ENCODE measurements at regions not wholly inside any gene's neighbourhood (a gene's known extent, or its start where the extent isn't known, plus 50 kb on each side); places are given as distances from the start of the nearest gene placed in this dataset.

DNA sequence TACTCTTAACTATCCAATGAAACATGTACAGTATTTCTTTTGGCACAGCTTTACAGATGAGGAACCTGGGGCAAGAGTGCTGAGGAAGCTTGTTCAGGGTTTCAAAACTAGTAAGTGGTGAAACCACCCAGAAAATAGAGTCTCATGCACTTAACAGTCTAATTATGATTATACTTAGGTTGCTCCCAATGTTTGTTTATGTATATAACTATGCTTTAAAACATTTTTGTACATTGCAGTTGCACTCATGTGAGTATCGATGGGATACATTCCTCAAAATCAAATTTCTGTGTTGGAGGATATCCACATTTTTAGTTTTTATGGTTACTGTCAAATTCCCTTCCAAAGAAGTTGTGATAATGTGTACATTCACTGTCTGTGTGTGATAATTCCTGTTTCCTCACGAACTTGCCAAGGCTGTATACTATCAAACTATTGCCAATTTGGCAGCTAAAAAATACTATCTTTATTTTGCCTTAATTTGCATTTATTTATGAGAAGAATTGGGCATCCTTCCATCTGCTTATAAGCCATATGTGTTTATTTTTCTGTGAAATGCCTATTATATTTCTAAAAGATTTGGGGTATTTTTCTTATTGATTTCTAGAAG lies 143.9 kb upstream of the SSTR1 start:
- DNase-seq (ENCODE audit: low spot score) = no peak

DNA sequence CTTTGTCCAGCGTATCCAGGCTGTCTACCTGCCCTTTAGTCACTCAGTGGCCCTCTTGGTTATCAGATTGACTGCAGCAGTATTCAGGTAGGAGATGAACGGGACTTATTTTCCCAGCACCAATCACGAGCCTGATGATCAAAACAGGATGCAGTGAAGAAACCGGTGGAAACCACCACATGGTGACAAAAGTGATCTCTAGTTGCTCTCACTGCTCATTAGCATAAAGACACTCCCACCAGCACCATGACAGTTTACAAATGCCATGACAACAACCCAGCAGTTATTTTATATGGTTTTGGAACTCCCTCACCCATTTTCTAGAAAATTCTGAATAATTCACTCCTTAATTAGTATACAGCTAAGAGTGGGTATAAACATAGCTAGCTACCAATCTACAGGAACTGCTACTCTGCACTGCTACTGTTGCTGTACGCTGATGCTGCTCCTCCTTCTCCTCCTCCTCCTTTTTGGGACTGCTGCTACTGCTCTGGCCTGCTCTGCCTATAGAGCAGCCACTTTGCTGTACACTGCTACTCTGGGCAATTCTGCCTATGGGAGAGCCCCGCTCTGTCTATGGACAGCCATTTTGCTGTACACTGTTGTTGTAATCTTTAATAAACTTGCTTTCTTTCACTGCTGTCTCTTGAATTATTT lies 142.5 kb upstream of the SSTR1 start:
- DNase-seq (ENCODE audit: low spot score) = no peak

DNA sequence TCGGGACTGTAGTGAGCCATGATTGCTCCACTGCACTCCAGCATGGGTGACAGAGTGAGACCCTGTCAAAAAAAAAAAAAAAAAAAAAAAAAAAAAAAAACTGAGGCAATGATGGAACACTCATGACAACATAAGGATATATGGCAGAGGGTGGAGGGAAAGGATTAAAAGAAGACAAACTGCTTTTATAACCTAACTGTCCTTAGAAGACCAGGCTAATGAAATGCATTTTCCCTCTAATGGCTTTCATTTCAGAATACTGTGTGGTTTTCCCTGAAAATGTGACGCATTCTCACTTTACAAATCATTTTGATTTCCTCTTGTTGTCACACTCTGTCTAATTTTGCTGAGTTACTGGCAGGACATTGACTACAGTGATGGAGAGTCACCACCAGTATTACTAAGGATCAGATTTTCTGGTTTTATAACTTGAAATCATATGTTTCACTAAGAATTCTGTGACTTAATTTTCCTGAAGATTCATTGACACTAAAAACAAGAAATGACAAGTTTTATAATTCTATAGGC lies 137.6 kb upstream of the SSTR1 start:
- no peak for DNase-seq (ENCODE audit: low spot score)

DNA sequence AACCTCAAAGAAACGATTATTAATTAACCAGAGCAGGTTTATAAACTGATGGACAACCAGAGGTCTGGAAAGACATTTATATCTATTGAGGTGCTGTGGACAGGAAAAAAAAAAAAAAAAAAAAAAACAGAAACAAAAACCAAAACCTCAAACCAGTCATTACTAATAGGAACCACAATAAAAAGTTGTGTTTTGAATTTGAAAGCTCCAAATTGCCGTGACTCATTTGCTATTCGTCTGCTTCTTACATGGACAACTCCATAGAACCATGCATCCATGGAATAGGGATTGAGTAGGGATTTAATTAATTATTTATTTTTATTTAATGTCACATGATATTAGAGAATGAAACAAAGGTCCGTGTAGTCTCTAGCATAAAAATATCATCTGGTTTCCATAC lies 134.1 kb upstream of the SSTR1 start:
- DNase-seq (ENCODE audit: low spot score) = peak; percentile 84

DNA sequence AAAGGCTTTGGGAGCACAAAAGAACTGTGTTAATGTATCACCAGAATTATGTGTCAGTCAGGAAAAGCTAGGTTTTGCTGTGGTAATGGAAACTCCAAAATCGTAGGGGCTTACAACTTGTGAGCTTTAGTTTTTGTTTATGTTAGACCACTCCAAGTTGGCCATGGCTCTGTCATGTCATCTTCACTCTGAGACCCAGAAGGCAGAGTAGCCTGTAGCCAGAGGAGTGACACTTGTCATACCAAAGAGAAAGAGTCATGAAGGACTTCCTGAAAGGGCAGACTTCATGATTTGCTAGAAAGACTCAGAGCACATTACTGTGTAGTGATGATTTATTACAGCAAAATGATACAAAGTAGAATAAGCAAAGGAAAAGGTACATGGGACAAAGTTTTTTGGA lies 133.6 kb upstream of the SSTR1 start:
- DNase-seq (ENCODE audit: low spot score) = no peak

DNA sequence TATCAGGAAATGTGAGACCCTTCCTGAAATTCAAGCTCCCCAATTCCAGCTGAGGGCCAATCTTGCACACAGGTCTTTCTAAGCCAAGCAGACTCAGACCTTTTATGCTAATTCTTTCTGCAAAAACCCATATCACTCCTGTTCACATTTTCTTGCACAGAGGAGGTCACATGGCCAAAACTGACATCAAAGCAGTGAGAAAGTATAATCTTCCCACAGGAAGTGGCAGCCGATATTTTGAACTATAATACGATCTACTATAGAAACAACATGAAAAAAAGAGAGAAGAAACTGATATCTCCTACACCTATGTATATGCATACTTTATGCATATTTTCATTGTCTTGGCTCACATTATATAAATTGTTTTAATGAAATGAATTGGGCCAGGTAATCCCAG lies 132.9 kb upstream of the SSTR1 start:
- DNase-seq (ENCODE audit: low spot score) = no peak

DNA sequence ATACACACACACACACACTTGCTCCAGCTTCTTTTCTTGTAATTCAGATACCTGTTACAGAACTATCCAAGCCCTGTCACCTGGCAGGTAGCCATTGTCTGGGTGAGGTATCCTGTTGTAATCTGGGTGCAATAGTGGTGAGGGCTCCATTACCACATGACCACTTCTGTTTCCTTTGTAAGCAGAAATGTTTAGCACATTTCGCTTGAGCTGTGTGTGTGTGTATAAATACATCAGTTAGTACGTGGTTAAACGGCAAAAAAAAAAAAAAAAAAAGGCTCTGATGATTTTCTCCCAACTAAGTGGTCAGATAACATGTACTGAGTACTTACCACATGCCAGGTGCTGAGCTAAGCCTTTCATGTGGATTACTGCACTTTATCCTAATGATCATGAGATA lies 129.3 kb upstream of the SSTR1 start:
- peak; percentile 77 for DNase-seq (ENCODE audit: low spot score)

DNA sequence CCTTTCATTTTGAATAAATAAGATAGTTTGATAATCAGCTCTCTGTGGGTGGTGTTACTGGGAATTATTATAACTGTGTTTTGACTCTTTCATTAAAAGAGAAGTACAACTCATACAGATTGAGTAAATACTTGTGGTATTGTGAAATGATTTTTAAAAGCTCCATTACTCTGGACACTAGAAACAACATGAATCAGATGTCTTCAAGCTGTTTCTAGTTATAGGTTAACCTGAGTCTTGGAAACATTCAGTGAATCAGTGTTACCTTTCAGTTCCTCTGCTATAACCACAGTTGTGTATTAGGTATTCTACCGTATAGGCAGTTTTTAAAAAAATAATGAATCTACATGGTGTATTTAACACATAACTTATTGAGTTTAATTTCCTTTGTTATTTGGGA lies 128.4 kb upstream of the SSTR1 start:
- no peak for DNase-seq (ENCODE audit: low spot score)

DNA sequence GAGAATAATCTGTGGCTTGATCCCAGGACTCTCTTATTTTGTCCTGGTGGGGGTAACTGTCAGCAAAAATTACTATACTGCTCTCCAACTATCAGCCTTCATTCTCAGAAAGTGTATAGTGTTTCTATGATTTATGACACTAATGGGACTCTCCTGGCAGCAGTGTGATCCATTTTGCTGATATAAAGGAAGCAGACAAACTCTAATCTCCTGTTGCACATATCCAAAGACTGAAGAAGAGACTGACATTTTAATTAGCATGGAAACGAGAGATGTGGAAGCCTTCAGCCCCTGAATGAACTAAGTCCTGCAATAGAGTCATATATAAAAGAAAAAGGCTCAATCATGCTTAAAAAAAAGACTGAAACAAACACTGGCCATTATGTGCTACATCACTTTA lies 127.8 kb upstream of the SSTR1 start:
- no peak for DNase-seq (ENCODE audit: low spot score)

DNA sequence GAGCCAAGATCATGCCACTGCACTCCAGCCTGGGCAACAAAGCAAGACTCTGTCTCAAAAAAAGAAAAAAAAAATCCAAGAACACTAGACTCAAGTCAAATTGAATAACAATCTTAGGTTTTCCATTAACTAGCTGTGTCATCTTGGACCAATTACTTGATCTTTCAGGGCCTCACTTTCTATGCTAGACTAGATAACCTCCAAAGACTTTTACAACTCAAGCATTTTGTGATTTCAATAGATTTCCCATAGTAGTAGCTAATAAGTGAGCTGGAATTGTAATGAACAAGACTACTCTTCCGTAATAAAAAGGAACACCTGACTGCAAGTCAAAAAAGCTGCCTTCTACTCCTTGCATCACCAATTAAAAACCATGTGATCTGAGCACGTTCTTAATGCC lies 127.0 kb upstream of the SSTR1 start:
- no peak for DNase-seq (ENCODE audit: low spot score)

DNA sequence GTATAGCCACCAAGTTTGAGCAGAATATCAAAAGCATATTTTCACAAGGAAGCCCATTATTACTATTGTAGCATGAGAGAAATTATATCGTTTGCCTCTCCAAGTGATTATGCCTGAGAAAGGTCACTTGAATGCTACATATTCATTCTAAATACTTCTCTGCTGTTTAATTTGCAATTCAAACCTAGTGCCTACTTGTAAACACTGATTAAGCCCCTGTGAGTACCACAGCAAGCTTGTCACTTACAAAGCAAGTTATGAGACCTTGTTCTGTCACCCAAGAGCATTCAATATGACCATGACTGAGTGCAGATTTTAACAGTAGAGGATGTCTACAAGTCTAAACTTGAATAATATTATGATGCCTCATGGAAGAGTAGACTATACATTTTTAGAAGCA lies 124.7 kb upstream of the SSTR1 start:
- DNase-seq (ENCODE audit: low spot score) = no peak

DNA sequence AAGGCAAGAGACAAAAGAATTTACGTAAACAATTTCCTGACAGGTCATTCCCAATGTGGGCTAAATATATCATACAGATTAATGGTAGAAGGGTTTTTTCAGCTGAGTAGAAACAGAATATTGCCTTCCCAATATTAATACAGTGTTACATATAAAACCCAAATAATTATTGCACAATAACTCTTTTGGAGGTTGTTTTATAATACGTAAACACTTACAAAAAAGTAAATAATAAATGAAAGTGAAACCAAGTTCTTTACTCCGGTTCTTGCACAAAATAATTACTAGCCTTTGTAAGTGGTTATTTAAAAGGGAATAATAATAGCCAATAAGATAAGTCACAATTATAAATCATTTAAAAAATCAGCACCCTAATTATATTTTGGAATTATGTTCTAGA lies 118.6 kb upstream of the SSTR1 start:
- no peak for DNase-seq (ENCODE audit: low spot score)

DNA sequence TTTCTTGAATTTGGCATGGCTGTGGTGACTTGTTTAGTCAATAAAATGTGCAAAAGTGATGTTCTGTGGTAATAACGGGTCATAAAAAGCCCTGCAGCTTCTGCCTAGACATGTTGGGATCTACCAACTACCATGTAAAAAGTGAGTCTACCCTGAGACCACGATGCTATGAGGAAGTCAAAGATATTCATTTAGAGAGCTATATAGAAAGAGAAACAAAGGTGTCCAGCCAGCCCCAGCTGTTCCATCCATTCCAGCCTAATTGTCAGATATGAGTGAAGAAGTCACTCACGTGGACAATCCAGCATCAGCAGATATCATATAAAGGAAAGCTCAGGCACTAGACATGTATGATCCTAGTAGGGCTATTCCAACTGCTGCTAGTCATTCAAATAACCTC lies 117.2 kb upstream of the SSTR1 start:
- DNase-seq (ENCODE audit: low spot score) = no peak

DNA sequence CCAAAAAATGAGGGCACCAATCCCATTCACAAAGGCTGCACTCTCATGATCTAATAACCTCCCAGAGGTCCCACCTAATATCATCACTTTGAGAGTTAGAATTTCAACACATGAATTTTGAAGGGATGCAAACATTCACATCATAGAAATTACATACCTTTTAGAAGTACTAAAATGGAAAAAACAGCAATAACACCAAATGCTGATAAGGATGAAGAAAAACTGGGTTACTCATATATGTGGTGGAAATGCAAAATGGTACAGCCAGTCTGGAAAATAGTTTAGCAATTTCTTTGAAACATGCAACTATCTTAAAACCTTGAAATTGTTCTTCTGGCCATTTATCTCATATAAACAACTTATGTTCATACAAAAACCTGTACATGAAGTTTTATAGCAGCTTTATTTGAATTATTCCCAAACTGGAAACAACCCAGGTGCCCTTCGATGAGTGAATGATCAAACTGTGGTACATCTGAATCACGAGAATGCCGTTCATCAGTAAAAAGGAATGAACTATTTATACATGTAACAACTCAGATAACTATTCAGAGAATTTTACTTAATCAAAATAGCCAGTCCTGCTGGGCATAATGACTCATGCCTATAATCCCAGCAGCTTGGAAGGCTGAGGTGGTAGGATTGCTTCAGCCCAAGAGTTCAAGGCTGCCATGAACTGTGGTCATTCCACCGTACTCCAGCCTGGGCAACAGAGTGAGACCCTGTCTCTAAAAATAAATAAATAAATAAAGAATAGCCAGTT lies 109.4 kb upstream of the SSTR1 start:
- DNase-seq (ENCODE audit: low spot score) = no peak

DNA sequence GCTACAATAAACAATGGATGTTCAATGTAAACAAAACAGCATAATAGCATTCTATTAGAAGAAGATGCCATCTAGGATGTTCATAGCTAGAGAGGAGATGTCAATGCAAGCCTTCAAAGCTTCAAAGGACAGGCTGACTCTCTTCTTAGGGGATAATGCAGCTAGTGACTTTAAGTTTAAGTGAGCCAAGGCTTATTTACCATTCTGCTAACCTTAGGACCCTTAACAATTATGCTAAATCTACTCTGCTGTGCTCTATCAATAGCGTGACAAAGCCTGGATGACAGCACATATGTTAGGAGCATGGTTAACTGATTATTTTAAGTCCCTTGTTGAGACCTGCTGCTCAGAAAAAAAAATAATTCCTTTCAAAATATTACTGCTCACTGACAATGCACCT lies 106.0 kb upstream of the SSTR1 start:
- no peak for DNase-seq (ENCODE audit: low spot score)

DNA sequence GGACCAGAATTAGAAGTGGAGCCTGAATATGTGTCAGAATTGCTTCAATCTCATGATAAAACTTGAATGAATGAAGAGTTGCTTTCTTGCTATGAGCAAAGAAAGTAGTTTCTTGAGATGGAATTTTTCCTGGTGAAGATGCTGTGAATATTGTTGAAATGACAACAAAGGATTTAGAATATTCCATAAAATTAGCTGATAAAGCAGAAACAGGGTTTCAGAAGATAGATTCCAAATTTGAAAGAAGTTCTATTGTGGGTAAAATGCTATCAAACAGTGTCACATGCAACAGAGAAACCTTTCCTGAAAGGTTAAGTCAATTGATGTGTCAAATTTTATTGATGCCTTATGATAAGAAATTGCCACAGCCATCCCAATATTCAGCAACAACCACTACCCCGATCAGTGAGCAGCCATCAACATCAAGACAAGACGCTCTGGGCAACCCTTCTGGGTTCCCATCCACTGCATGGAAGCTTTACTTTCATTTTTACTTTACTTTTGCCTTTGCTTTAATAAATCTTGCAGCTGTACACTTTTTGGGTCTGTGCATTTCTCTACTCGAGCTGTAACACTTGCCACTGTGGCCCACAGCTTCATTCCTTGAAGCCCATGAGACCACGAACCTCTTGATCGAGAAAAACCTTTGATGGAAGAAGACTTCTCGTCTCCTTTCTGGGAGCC lies 104.0 kb upstream of the SSTR1 start:
- DNase-seq (ENCODE audit: low spot score) = no peak

DNA sequence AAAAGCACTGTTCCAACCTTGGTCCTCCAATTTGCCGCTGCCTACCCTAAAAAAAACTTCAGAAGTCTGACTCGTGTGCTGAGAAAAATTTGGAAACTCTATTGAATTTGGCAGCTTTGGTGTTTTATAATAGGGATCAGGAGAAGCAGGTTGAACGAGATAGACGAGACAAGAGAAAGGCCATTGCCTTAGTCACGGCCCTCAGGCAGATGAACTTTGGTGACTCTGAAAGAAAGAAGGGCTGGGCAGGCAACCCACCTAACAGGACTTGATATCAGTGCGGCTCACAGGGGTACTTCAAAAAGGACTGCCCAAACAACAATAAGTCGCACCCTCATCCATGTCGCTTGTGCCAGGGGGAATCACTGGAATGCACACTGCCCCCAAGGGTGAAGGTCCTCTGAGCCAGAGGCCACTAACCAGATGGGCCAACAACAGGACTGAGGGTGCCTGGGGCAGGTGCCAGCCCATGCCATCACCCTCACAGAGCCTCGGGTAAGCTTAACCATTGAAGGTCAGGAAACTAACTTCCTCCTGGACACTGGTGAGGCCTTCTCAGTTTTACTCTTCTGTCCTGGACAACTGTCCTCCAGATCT lies 102.5 kb upstream of the SSTR1 start:
- no peak for DNase-seq (ENCODE audit: low spot score)

DNA sequence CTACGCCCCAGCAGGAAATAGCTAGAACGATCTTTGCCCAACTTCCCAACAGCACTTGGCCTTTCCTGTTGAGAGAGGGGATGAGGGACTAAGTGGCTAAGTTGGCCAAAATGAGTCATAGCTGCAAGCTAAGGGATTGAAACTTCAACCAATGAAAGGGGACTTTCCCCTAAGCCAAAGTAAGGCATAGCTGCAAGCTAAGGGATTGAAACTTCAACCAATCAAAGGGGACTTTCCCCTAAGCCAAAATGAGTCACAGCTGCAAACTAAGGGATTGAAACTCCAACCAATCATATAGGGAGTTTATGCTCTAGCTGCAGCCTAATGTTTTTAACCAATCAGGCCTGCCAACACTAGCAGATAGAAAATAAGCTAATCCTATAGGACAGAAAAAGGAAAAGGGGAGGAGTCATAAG lies 100.5 kb upstream of the SSTR1 start:
- DNase-seq (ENCODE audit: low spot score) = no peak

DNA sequence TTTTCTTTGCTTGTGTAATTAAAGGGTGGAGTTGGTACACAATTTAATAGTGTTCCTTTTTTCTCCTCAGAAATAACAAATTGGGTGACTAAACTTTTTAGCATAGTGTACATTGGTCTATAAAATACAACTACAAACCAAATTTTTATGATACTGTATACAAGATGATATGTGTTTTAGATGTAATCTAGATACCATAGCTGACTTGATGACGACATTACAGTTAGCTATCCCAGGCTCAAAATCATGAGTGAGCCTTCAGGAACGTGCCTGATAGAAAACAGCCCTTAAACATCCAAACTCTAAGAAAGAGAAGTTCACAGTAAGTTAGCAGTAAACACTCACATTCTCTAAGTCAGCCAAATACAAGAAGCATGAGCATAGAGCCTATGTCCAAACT lies 99.0 kb upstream of the SSTR1 start:
- no peak for DNase-seq (ENCODE audit: low spot score)

DNA sequence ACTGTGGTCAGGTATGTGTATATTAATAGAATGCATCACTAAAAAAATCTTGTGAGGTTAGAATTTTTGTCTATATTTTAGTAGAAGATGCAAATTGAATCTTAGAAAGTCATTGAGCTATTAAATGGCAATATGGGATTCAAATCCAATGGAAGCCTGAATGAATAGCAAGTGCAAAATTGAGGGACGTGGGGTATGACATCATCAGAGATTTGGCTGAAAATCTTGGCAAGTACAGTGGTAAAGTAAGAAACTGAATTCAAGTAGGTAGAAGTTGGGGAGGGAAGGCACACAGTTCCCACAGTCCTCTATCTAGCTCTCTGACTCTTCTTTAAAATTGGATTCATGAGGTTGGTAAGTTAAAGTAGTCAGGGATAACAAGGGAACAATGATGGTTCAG lies 97.4 kb upstream of the SSTR1 start:
- DNase-seq (ENCODE audit: low spot score) = no peak

DNA sequence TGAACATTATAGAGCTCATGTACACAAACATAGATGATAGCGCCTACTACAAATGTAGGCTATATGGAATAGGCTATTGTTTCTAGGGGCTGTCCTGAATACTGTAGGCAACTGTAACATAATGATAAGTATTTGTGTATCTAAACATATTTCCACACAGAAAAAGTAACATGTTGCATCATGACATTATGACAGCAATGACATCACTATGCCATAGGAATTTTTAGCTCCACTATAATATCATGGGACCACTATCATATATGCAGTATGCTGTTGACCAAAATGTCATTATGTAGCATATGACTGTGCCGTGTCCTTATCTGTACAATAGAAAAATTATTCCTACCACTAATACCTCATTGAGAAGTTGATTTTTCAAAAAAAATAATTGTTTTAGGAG lies 96.7 kb upstream of the SSTR1 start:
- no peak for DNase-seq (ENCODE audit: low spot score)

DNA sequence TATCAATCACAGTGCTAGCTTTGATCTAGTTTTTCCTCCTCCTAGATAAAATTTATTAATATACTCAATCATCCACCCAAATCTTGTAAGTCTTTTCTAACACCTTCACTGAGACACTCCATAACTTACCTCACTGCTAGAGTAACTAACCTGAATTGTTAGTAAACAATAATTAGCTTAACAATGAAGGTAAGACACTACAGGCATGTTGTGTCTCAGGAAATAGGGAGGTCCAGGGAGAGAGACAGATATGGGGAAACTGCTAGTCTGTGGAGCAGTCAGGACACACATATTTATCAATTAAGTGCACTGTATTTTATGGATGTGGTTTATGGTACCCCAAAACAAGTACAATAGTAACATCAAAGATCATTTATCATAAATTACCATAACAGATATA lies 94.2 kb upstream of the SSTR1 start:
- no peak for DNase-seq (ENCODE audit: low spot score)

Data from SW480 (cell line).